ENCODE measurements at regions not wholly inside any gene's neighbourhood (a gene's known extent, or its start where the extent isn't known, plus 50 kb on each side); places are given as distances from the start of the nearest gene placed in this dataset.

- H3K36me3 ChIP-seq (ENCODE audit: control insufficient read depth, insufficient read depth, low read length), result no peaks in the 10 kb centered on the region
- no peak for DNase-seq
- H3K9me3 ChIP-seq (replicated peaks; ENCODE audit: control insufficient read depth, low read depth, low read length), result no peaks in the 10 kb centered on the region
- no peaks in the 10 kb centered on the region for H3K4me1 ChIP-seq (ENCODE audit: control insufficient read depth, insufficient read depth, low read length)
- no peaks in the 10 kb centered on the region for H3K27me3 ChIP-seq (ENCODE audit: control insufficient read depth, insufficient read depth, low read length)
- no CpG with 5 or more reads among the region's 6 CpGs for WGBS (ENCODE audit: insufficient coverage)
- no peak overlapping the region for H3K27ac ChIP-seq (ENCODE audit: low read length)
- H3K4me3 ChIP-seq (ENCODE audit: low read length), result no peak overlapping the region
Observed at GRCh38 chr13:86562866-86563265, 763.6 kb upstream of the SLITRK6 start.

- Histone ChIP-seq H3K9me3 (replicated peaks; ENCODE audit: control insufficient read depth, low read depth, low read length) (no peaks in the 10 kb centered on the region), H3K4me1 (ENCODE audit: control insufficient read depth, insufficient read depth, low read length) (no peaks in the 10 kb centered on the region), H3K27me3 (ENCODE audit: control insufficient read depth, insufficient read depth, low read length) (no peaks in the 10 kb centered on the region), H3K4me3 (ENCODE audit: low read length) (no peak overlapping the region), H3K27ac (ENCODE audit: low read length) (no peak overlapping the region), H3K36me3 (ENCODE audit: control insufficient read depth, insufficient read depth, low read length) (no peaks in the 10 kb centered on the region)
- no peak for DNase-seq
- WGBS (ENCODE audit: insufficient coverage), result 100% methylated on average over 1 of the region's 2 CpGs
Observed at GRCh38 chr13:86563308-86563707, 764.1 kb upstream of the SLITRK6 start.

- Histone ChIP-seq H3K27me3 (ENCODE audit: control insufficient read depth, insufficient read depth, low read length) (no peaks in the 10 kb centered on the region), H3K27ac (ENCODE audit: low read length) (no peak overlapping the region), H3K4me1 (ENCODE audit: control insufficient read depth, insufficient read depth, low read length) (no peaks in the 10 kb centered on the region), H3K9me3 (replicated peaks; ENCODE audit: control insufficient read depth, low read depth, low read length) (no peaks in the 10 kb centered on the region), H3K4me3 (ENCODE audit: low read length) (no peak overlapping the region), H3K36me3 (ENCODE audit: control insufficient read depth, insufficient read depth, low read length) (no peaks in the 10 kb centered on the region)
- DNase-seq, result no peak
- WGBS (ENCODE audit: insufficient coverage), result no CpG with 5 or more reads among the region's 3 CpGs
Observed at GRCh38 chr13:86567119-86567518, 767.9 kb upstream of the SLITRK6 start.

GRCh38 chr13:86569119-86569518 lies 769.9 kb upstream of the SLITRK6 start:
- Histone ChIP-seq H3K4me3 (ENCODE audit: low read length) (no peak overlapping the region), H3K36me3 (ENCODE audit: control insufficient read depth, insufficient read depth, low read length) (no peaks in the 10 kb centered on the region), H3K27ac (ENCODE audit: low read length) (no peak overlapping the region), H3K27me3 (ENCODE audit: control insufficient read depth, insufficient read depth, low read length) (no peaks in the 10 kb centered on the region), H3K4me1 (ENCODE audit: control insufficient read depth, insufficient read depth, low read length) (no peaks in the 10 kb centered on the region), H3K9me3 (replicated peaks; ENCODE audit: control insufficient read depth, low read depth, low read length) (no peaks in the 10 kb centered on the region)
- WGBS (ENCODE audit: insufficient coverage), result no CpG with 5 or more reads among the region's 1 CpG
- DNase-seq, result no peak

- H3K27ac ChIP-seq (ENCODE audit: low read length), result no peak overlapping the region
- H3K9me3 ChIP-seq (replicated peaks; ENCODE audit: control insufficient read depth, low read depth, low read length), result no peaks in the 10 kb centered on the region
- DNase-seq, result no peak
- H3K4me1 ChIP-seq (ENCODE audit: control insufficient read depth, insufficient read depth, low read length), result no peaks in the 10 kb centered on the region
- no peak overlapping the region for H3K4me3 ChIP-seq (ENCODE audit: low read length)
- no peaks in the 10 kb centered on the region for H3K36me3 ChIP-seq (ENCODE audit: control insufficient read depth, insufficient read depth, low read length)
- H3K27me3 ChIP-seq (ENCODE audit: control insufficient read depth, insufficient read depth, low read length), result no peaks in the 10 kb centered on the region
Observed at GRCh38 chr13:86569974-86570373, 770.8 kb upstream of the SLITRK6 start.

GRCh38 chr13:86572115-86572514 lies 772.9 kb upstream of the SLITRK6 start:
- WGBS (ENCODE audit: insufficient coverage), result no CpG with 5 or more reads among the region's 2 CpGs
- Histone ChIP-seq H3K4me1 (ENCODE audit: control insufficient read depth, insufficient read depth, low read length) (no peaks in the 10 kb centered on the region), H3K27ac (ENCODE audit: low read length) (no peak overlapping the region), H3K36me3 (ENCODE audit: control insufficient read depth, insufficient read depth, low read length) (no peaks in the 10 kb centered on the region), H3K27me3 (ENCODE audit: control insufficient read depth, insufficient read depth, low read length) (no peaks in the 10 kb centered on the region), H3K9me3 (replicated peaks; ENCODE audit: control insufficient read depth, low read depth, low read length) (no peaks in the 10 kb centered on the region), H3K4me3 (ENCODE audit: low read length) (no peak overlapping the region)
- no peak for DNase-seq

GRCh38 chr13:86579662-86580061 lies 780.4 kb upstream of the SLITRK6 start:
- H3K27ac ChIP-seq (ENCODE audit: low read length), result no peak overlapping the region
- no peaks in the 10 kb centered on the region for H3K36me3 ChIP-seq (ENCODE audit: control insufficient read depth, insufficient read depth, low read length)
- H3K9me3 ChIP-seq (replicated peaks; ENCODE audit: control insufficient read depth, low read depth, low read length), result no peaks in the 10 kb centered on the region
- no CpG with 5 or more reads among the region's 3 CpGs for WGBS (ENCODE audit: insufficient coverage)
- H3K4me3 ChIP-seq (ENCODE audit: low read length), result no peak overlapping the region
- peak; percentile 6 for DNase-seq
- H3K27me3 ChIP-seq (ENCODE audit: control insufficient read depth, insufficient read depth, low read length), result no peaks in the 10 kb centered on the region
- H3K4me1 ChIP-seq (ENCODE audit: control insufficient read depth, insufficient read depth, low read length), result no peaks in the 10 kb centered on the region

GRCh38 chr13:86581706-86582105 lies 782.5 kb upstream of the SLITRK6 start:
- DNase-seq, result no peak
- H3K27me3 ChIP-seq (ENCODE audit: control insufficient read depth, insufficient read depth, low read length), result no peaks in the 10 kb centered on the region
- H3K27ac ChIP-seq (ENCODE audit: low read length), result no peak overlapping the region
- no peak overlapping the region for H3K4me3 ChIP-seq (ENCODE audit: low read length)
- no CpG with 5 or more reads among the region's 2 CpGs for WGBS (ENCODE audit: insufficient coverage)
- peaks cover 7% of the 10 kb centered on the region for H3K4me1 ChIP-seq (ENCODE audit: control insufficient read depth, insufficient read depth, low read length)
- no peaks in the 10 kb centered on the region for H3K9me3 ChIP-seq (replicated peaks; ENCODE audit: control insufficient read depth, low read depth, low read length)
- no peaks in the 10 kb centered on the region for H3K36me3 ChIP-seq (ENCODE audit: control insufficient read depth, insufficient read depth, low read length)

- 88% methylated on average over 6 of the region's 7 CpGs for WGBS (ENCODE audit: insufficient coverage)
- Histone ChIP-seq H3K4me3 (ENCODE audit: low read length) (no peak overlapping the region), H3K4me1 (ENCODE audit: control insufficient read depth, insufficient read depth, low read length) (peaks cover 7% of the 10 kb centered on the region), H3K9me3 (replicated peaks; ENCODE audit: control insufficient read depth, low read depth, low read length) (no peaks in the 10 kb centered on the region), H3K36me3 (ENCODE audit: control insufficient read depth, insufficient read depth, low read length) (no peaks in the 10 kb centered on the region), H3K27ac (ENCODE audit: low read length) (no peak overlapping the region), H3K27me3 (ENCODE audit: control insufficient read depth, insufficient read depth, low read length) (no peaks in the 10 kb centered on the region)
- no peak for DNase-seq
Observed at GRCh38 chr13:86584301-86584700, 785.1 kb upstream of the SLITRK6 start.

GRCh38 chr13:86585835-86586234 lies 786.6 kb upstream of the SLITRK6 start:
- H3K4me1 ChIP-seq (ENCODE audit: control insufficient read depth, insufficient read depth, low read length), result peaks cover 7% of the 10 kb centered on the region
- no peak overlapping the region for H3K4me3 ChIP-seq (ENCODE audit: low read length)
- no peaks in the 10 kb centered on the region for H3K9me3 ChIP-seq (replicated peaks; ENCODE audit: control insufficient read depth, low read depth, low read length)
- H3K27me3 ChIP-seq (ENCODE audit: control insufficient read depth, insufficient read depth, low read length), result no peaks in the 10 kb centered on the region
- WGBS (ENCODE audit: insufficient coverage), result 21% methylated on average over 2 of the region's 2 CpGs
- peak; percentile 98 for DNase-seq
- H3K27ac ChIP-seq (ENCODE audit: low read length), result peak overlapping the region; percentile 69
- H3K36me3 ChIP-seq (ENCODE audit: control insufficient read depth, insufficient read depth, low read length), result no peaks in the 10 kb centered on the region

- no peaks in the 10 kb centered on the region for H3K27me3 ChIP-seq (ENCODE audit: control insufficient read depth, insufficient read depth, low read length)
- H3K4me3 ChIP-seq (ENCODE audit: low read length), result no peak overlapping the region
- H3K27ac ChIP-seq (ENCODE audit: low read length), result no peak overlapping the region
- DNase-seq, result no peak
- no peaks in the 10 kb centered on the region for H3K4me1 ChIP-seq (ENCODE audit: control insufficient read depth, insufficient read depth, low read length)
- H3K9me3 ChIP-seq (replicated peaks; ENCODE audit: control insufficient read depth, low read depth, low read length), result peaks cover 2% of the 10 kb centered on the region
- no peaks in the 10 kb centered on the region for H3K36me3 ChIP-seq (ENCODE audit: control insufficient read depth, insufficient read depth, low read length)
Observed at GRCh38 chr13:86591862-86592261, 792.6 kb upstream of the SLITRK6 start.
